ENCODE measurements at regions not wholly inside any gene's neighbourhood (a gene's known extent, or its start where the extent isn't known, plus 50 kb on each side); places are given as distances from the start of the nearest gene placed in this dataset.
A peak's percentile ranks its signal among the peaks of the same experiment; 100 is the strongest.

- DNase-seq, result no peak
These were observed 475.0 kb downstream of the RNF144A start for GRCh38 chr2:7392076-7392787.

DNA sequence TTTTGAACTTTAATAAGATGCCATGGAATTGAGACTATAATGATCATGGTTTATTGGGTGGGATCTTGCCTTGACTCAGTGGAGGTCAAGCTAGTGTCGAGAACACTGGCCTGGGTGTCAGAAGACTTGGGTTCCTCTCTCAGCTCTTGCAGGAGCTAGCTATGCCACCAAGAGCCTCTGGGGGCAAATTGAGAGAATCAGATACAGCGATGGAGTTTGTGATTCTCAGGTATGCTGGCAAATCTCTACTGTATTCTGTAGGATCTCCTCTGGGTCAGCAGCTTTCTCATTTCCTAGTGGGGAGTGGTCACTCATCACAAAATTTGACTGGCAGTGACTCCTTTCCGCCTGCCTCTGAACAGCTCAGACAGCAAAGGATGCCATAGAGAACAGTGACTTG lies 477.0 kb downstream of the RNF144A start:
- no peak for DNase-seq

GRCh38 chr2:7400628-7401027 lies 483.4 kb downstream of the RNF144A start:
- DNase-seq, result no peak

DNA sequence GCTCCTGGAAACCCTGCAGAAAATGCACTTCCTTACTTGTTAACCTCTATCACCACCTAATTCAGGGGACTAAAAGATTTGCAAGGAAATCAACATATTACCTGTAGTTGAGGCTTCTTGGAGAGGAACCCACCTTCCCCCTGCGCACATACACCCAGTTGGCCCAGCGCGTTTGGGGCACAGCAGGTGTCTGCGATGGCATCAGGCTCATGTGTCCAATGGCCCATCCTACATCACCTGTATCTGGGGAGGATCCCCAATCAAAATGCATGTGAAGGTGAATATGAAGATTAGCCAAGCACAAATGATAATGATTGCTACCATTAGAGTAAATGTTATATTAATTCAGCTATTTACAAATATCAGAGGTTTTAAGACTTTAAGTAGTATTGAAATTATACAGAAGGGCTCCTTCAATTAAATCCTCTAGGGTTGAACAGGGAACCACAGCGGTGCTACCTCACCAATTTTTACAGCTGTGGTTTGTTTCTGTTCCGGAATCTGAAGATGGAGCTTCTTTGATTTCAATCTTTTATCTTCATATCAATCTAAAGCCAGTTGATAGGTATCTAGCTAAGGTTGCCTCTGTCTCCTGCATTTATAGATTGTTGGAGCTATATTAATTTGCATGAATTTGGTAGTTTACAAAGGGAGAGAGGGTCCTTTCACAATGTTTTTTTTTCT lies 486.0 kb downstream of the RNF144A start:
- DNase-seq, result no peak

DNA sequence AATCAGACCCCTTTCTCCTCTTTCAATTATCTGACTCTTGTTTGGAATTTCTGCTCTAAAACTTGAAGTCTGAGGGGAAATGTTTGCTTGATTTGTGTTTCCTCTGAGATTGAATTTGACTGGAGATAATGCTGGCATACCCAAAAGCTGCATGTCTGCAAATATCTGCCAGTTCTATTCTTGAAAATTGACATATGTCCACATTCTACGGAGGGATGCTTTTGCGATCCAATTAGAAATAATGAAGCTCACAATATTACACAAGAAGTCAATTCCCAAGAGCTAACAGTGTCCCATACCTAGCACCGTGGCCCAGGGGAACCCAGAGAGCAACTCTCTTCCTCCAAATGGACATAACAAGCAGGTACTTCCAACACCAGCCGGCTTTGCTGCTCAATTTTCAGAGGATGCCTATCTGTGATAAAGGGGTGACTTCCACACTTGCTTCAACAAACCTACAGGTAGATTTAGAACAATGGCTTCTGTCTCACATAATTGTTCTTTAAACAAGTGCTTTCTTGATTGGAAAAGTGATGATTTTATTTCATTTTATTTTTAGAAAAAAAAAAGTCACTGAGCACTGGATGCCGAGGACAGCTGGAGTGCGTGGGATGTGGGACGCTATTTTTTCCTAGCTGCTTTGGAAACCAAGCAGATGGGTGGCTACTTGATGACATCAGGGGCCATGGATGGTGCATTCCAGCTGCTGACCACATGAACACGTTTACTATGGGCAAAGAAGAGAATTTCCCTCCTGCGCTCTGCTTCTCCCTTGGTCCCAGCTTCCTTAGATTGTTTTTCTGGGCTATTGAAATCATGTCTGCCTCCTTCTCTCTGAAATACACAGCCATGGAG lies 488.9 kb downstream of the RNF144A start:
- DNase-seq, result no peak

- DNase-seq, result no peak
These were observed 489.8 kb downstream of the RNF144A start for GRCh38 chr2:7407001-7407400.

DNA sequence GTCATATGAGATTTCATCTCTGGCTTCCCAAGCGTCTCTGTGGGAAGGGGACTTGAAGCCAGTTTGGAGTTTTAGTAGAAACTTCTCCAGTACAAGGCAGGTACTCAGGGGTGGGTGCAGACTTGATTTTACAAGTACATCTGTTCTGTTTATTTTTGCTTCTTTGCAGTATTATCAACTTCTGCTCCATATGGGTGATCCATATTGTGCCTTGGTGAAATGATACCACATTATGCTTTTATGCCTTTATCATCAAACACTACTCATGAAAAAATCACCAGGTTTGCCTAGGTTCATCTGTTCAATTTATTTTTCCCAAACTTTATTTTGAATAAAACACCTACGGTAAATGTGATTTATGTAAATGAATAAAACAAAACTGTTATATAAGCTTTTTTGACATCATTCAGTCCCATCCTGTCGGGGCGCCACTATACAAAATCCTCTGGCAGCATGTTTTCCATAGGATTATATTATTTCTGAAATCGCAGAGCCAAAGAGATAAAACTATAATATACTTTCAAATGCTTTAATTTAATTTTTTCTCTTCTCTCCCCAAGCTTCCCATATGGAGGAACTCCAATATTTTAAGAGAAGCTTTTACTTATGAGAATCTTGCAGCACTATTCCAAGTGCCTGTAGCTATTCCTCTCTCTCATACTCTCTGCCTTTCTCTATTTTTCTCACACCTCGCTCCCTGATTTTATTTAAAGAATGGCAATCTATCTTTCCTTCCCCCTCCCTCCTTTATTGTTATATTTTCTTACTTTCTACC lies 490.9 kb downstream of the RNF144A start:
- no peak for DNase-seq

GRCh38 chr2:7411691-7412090 lies 494.5 kb downstream of the RNF144A start:
- DNase-seq, result no peak

DNA sequence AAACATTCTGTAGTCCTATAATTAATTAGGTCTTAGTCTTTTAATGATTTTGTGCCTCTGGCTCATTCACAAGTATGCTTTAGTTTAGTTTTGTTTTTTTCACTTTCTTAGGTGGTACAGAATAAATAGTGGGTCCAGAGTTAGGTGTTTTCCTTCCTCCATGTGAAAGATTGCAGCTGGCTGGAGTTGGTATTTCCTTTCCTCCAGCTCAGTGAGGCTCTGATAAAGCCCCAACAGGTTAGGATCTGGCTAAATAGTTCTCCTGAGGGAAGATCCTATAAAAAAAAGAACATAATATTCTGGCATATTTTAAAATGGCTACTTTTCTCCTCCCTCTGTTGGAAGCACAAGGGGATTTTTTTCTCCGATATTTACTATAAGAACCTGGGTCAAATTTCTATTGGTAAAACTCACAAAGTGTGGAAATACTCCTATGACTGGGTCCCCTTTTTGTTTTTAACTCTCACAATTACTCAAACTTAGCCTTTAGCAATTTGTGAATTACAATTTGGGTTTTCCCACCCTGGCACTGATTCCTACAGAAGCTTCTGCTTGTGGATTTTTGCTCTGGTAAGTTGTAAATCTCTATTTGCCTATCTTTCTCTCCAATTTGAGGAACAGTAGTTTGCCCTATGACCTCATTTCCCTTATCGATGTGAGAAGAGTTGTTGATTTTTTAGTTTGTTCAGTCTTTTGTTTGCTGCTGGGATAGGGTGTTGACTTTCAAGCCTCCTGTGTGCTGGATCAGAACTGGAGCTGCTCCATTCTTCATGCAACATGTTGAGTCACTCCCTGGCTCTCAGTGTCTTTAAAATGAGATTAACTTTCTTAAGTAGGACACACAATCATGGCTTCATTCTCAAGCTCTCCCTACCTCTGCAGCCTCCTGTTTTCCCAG lies 500.9 kb downstream of the RNF144A start:
- no peak for DNase-seq

DNA sequence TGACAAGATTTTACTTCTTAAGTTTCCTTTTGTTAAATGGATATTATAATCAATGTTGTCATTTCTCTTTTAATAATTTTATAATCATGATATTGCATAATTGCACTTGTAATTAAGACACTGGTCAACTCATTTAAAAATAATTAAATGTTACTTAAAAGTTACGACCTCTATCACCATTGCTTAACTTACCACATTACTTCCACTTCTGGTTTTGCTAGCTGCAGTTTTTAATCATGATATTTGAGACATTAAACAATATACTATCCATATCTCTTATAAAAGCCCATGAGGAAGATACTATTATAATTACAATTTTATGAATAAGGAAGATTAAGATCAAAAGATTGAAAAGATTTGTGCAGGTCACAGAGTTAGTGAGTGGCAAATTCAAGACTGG lies 502.0 kb downstream of the RNF144A start:
- DNase-seq, result no peak

- no peak for DNase-seq
These were observed 502.7 kb downstream of the RNF144A start for GRCh38 chr2:7419814-7420311.

DNA sequence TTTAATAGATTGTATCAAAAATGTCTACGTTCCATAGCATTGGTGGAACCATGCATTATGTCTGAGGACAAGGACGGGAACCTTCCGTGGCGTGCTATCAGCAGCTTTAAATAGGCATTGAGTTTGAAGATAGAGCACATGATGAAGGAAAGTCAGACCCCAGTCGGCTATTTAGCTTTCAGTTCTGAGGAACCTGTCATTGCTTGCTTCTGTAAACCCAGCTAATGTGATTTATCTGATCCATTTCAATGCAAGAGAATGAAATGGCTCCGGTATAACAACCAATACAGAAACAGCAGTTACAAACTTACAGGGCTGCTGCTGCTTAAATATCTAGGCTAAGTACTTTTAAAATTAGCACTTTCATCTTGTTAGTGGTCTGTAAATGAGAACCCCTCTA lies 503.3 kb downstream of the RNF144A start:
- no peak for DNase-seq

DNA sequence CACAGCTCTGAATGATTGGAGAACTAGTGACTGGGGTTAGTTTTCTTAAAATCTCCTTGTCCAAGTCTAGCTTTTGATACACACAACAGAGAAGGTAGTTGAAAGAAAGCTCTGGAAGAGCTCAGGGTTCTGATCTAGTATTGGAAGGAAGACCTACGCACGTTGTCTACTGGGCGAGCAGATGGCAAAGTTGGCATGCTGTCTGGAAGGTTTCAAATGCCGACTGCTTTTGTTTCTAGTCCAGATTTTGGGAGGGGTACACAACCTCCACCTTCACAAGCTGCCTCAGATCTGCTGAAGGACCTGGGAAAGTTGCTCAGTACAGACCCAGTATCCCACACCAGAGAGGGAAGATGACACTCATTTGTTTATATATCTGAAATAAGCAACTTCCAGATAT lies 507.3 kb downstream of the RNF144A start:
- DNase-seq, result no peak

GRCh38 chr2:7427293-7428060 lies 510.3 kb downstream of the RNF144A start:
- peak; percentile 36 for DNase-seq

DNA sequence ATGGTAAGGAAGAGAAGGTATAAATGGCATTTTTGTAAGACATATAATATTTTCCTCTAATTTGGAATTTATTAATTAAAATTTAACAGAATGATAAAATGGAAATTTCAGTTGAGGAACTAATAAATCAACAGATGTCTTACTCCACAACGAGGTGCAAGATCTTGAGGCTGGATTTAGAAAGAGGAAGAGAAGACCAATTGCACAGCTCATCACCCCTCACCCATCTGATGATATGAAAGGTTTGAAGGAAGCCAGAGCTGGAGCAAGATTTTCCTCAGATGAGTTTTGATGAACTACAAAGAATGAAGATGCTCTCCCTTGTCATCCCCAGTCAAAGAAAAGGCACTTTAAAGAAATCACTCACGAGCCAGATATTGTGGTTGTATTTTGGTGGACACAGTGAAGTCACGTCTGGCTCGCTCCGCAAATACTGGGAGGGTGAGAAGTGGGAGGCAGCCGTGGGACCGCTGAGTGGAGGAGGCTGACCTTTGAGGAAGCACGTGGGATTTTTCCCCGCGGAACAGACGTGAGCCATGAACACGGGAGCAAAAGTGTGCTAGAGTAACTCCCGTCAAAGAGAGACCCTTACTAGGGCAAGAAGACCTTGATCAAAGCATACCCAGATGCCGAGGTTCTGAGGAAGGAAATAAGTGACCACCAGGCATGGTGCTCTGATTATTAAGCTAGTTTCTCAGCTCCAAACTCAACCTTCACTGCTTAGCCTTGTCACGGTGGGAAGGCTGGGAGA lies 511.4 kb downstream of the RNF144A start:
- DNase-seq, result no peak

GRCh38 chr2:7429733-7430132 lies 512.5 kb downstream of the RNF144A start:
- no peak for DNase-seq

GRCh38 chr2:7430421-7430868 lies 513.2 kb downstream of the RNF144A start:
- DNase-seq, result peak; percentile 15

- peak; percentile 52 for DNase-seq
These were observed 513.8 kb downstream of the RNF144A start for GRCh38 chr2:7430869-7431641.

DNA sequence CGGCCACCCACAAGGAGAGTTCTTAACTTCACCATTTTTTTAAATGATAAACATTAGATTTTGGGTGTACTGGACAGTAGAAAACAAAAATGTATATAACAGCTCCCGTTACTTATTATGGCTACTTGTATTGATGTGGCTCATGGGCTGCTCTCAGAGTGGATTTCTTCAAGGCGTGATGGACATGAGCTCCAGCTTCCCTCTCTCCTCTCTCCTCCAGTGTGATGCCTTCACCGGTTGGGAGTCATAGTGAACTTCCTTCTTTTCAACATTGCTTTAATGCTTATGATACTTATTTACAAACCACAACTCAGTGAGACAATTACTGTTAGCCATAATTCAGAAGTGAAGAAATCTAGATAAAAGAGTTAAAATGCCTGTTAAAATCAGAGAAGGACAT lies 515.2 kb downstream of the RNF144A start:
- DNase-seq, result no peak
